ENCODE measurements at regions not wholly inside any gene's neighbourhood (a gene's known extent, or its start where the extent isn't known, plus 50 kb on each side); places are given as distances from the start of the nearest gene placed in this dataset.
"Not testable (repeated sequence)": the region's sequence is repeated elsewhere in the genome, so short reads cannot be mapped to it uniquely, and the experiment has no call there.

DNA sequence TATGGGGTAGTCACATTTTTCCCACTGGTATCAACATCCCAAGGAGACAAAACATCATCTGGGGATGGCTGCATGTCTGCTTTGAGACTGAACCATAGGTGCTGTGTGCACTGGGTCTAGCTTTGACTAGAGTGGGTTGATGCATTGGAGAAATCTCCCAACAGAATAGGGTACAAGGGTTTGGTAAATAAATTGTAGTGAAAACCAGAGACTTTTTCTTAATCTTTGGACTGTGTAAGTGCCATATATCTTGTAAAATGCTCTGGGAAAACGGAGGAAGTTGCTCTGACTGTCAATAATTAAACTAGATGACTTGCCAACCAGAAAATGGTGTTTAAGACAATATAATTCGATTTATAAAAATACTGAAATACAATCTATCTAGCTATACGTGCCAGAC lies 1064.0 kb upstream of the SLIT2 start:
- no peak for DNase-seq (ENCODE audit: low read depth in 3 of 3, low spot score in 1 of 3)

DNA sequence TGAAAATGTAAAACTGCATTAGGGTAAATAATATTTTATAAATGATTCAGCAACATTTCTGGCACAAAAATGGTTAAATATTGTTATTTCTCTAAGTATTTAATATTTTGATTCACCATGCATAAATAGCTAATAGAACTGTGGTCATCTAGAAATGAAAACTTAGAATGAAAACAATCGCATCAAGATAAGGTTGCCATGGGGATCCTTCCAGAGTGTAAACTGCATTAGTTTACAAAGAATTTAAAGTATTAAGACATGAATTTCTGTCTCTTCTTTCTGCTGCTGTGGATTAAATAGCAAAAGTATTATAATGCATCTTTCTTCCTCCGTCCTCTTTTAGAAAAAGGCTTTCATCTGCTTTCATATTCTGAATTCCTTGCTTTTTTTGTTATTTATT lies 1064.6 kb upstream of the SLIT2 start:
- DNase-seq (ENCODE audit: low read depth in 3 of 3, low spot score in 1 of 3) = no peak

DNA sequence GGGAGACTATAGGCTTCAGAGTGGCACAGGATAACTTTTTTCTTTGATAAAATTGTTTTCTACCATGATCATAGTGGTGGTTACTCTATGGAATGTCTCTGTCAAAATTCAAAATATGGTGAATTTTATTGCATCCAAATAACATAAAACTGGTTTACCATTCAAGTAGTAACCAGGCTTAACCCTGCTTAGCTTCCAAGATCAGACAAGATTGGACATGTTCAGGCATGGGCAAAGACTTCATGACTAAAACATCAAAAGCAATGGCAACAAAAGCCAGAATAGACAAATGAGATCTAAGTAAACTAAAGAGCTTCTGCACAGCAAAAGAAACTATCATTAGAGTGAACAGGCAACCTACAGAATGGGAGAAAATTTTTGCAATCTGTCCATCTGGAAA lies 1070.1 kb upstream of the SLIT2 start:
- not testable (repeated sequence) for DNase-seq (ENCODE audit: low read depth in 3 of 3, low spot score in 1 of 3)

DNA sequence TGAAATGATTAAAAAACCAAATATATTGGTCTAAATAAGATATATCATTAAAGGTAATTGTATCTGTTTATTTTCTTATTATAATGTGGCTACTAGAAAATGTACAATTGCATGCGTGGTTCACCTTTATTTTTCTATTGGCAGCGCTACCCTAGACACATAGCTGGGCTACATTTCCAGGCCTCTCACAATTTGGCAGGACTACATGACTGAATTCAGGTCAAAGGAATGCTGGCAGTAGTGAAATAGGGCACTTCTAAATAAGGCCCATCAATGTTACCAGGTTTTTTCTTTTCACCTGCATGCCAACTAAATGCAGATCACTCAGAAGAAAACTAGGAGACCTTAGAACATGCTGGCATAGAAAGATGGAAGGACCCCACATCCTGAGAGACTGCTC lies 1072.9 kb upstream of the SLIT2 start:
- DNase-seq (ENCODE audit: low read depth in 3 of 3, low spot score in 1 of 3) = no peak

GRCh38 chr4:19177616-19178015 lies 1074.1 kb upstream of the SLIT2 start:
- no peak for DNase-seq (ENCODE audit: low read depth in 3 of 3, low spot score in 1 of 3)

DNA sequence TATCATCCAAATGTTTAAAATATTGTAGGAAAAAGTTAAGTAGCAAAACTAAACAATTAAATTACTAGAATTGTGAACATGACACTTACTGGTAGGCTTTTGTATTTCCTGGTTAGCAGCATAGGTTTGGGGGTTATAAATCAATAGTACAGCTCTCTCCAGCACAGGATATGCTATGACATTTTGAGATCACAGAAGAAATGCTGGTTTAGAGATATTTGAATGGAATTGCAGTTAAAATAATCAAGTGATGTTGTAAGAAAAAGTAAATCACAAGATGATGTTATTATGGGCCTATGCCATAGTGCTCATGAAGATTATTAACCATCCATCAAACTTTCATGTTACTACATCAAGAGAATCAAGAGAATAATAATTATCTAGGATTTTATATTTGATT lies 1079.9 kb upstream of the SLIT2 start:
- DNase-seq (ENCODE audit: low read depth in 3 of 3, low spot score in 1 of 3) = no peak

DNA sequence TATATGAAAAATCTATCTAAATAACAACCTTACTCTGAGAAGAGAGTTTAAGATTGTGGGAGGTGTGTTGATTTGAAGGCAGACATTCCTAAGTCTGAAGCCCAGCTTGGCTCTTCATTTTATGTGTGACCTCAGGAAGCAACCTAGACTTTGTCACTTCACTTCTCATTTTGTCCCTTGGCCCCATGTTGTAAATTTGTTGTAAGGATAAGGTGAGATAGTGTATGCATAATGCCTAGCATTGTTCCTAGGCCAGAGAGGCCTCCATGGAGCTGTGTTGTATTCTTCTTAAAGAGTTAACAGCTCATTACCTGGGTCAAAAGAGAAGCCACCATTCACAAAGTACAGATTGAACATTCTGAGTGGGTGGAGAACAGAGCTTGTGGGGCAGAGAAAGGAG lies 1084.4 kb upstream of the SLIT2 start:
- no peak for DNase-seq (ENCODE audit: low read depth in 3 of 3, low spot score in 1 of 3)

DNA sequence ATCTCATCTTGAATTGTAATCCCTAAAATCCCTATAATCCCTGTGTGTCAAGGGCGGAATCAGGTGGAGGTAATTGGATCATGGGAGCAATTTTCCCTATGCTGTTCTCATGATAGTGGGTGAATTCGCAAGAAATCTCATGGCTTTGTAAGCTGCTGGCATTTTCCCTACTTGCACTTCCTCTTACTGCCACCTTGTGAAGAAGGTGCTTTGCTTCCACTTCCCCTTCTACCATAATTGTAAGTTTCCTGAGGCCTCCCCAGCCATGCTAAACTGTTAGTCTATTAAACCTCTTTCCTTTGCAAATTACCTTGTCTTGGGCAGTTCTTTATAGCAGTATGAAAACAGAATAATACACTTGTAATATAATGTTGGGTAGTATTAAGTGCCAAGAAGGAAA lies 1087.4 kb upstream of the SLIT2 start:
- no peak for DNase-seq (ENCODE audit: low read depth in 3 of 3, low spot score in 1 of 3)

GRCh38 chr4:19159874-19160273 lies 1091.8 kb upstream of the SLIT2 start:
- DNase-seq (ENCODE audit: low read depth in 3 of 3, low spot score in 1 of 3) = no peak

DNA sequence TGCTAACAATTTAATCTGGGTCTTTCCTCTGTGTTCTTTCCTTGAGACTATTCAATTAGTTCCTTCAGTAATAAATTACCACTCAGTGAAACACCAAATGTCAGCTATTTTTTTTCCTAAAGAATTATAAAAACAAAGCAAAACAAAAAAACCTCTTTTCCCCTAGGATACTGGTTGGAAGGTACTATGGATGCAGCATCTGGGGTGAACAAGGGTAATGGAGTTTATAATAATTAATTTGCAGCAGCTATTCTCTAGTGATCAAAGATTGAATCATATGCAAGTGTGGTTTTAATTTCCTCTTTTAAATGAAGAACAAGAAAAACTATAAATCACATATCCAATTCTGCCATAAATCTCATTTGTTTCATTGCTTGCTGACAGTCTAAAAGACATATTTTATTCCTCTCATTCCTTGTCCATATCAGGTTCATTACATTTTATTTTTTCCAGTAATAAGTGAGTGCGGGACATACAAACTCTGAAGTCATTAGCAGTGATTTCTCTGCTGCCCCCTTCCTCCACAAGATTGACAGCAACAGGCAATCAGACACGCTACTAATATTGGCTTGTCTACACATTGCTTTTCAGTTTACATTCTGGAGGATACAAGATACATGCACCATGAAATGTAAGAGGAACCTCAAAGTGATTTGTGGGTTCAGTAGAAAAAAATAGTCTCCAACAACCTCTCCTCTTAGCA lies 1093.4 kb upstream of the SLIT2 start:
- no peak for DNase-seq (ENCODE audit: low read depth in 3 of 3, low spot score in 1 of 3)

- DNase-seq (ENCODE audit: low read depth in 3 of 3, low spot score in 1 of 3) = no peak
These were observed 1094.9 kb upstream of the SLIT2 start for GRCh38 chr4:19156786-19157185.

- no peak for DNase-seq (ENCODE audit: low read depth in 3 of 3, low spot score in 1 of 3)
These were observed 1096.1 kb upstream of the SLIT2 start for GRCh38 chr4:19155568-19155967.

GRCh38 chr4:19154267-19154666 lies 1097.4 kb upstream of the SLIT2 start:
- DNase-seq (ENCODE audit: low read depth in 3 of 3, low spot score in 1 of 3) = not testable (repeated sequence)

- no peak for DNase-seq (ENCODE audit: low read depth in 3 of 3, low spot score in 1 of 3)
These were observed 1099.4 kb upstream of the SLIT2 start for GRCh38 chr4:19152264-19152663.

DNA sequence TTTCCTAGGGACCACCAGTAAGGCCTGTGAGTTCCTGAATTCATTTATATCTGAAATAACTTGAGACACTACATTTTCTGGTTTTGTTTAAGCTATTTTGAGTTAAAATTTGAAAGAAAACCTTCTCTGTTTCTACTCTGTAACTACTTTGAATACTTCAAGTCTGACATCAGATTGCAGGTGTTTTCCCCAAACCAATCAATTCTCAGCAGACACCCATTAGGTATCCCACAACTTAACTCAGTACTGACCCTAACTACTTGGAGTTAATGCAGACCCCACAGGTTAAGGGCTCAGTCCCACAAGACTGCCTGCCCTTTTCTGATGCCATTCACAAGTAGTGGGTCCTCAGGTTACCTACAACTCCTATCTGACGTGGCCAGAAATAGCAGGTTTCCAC lies 1100.0 kb upstream of the SLIT2 start:
- DNase-seq (ENCODE audit: low read depth in 3 of 3, low spot score in 1 of 3) = no peak

DNA sequence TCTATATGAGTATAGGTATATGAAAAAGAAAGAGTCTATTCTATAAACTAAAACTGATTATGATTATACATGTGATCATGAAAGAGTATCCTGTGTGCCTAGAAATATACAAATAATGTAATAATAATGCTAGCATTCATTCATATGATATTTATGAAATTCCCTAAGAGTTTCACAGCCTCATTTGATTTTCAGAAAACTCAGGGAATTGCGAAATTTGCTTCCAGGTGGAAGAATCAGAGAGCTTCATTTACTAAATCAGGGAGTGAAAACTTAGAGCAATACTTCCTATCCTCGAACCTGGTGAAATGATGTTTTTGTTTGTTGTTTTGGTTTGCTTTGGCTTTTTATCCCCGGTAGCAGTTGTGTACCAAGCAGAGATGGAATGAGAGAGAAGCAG lies 1105.7 kb upstream of the SLIT2 start:
- DNase-seq (ENCODE audit: low read depth in 3 of 3, low spot score in 1 of 3) = no peak

DNA sequence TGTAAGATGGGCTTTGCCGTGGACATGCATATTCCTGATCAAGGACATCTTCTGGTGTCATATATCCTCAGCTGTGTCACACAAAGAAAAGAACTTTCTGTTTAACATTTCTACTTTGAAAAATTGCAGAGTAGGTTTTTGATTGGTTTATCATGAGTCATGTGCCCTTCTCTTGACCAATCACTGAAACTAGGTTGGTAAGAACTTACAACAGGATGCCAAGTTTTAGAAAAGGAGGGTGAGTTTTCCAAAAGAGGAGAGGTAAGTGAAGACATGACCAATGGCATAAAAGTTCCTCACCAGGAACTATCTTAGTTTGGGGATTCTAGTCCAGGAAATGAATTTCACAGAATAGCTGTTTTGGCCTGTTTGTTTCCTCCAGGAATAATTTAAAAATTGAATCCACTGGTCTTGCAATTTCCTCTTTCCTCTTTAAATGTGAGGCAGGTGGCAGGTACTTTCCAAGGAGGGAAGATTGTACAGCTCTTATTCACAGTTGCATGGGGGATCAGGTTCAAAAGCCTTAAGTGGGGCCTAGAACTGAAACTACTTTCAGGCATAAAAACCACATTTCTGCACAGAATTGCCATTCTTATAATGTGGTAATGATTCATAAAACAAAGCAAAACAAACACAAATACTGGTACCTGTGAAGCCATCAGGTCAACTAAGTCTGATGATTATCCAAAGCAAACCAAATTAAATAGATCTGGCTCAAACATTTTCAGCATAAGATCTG lies 1114.5 kb upstream of the LCORL start:
- no peak for DNase-seq (ENCODE audit: low read depth in 3 of 3, low spot score in 1 of 3)

GRCh38 chr4:19134685-19135084 lies 1113.1 kb upstream of the LCORL start:
- no peak for DNase-seq (ENCODE audit: low read depth in 3 of 3, low spot score in 1 of 3)

GRCh38 chr4:19133315-19133714 lies 1111.8 kb upstream of the LCORL start:
- DNase-seq (ENCODE audit: low read depth in 3 of 3, low spot score in 1 of 3) = no peak

DNA sequence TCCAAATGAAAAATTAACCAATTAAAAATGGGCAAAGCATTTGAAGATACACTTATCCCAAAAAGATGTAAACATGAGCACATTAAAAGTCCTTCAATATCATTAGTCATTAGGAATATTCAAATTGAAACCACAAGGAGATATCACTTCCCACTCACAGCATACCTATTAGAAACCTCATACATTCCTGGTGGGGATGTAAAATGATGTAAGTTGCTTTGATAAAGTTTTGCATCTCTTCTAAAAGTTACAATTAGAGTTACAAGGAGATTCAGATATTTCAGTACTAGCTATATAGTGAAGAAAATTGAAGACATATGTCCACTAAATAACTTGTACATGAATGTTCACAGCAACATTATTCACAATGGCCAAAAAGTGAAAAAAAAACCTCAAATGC lies 1109.3 kb upstream of the LCORL start:
- DNase-seq (ENCODE audit: low read depth in 3 of 3, low spot score in 1 of 3) = no peak

- no peak for DNase-seq (ENCODE audit: low read depth in 3 of 3, low spot score in 1 of 3)
These were observed 1106.6 kb upstream of the LCORL start for GRCh38 chr4:19128176-19128575.

- DNase-seq (ENCODE audit: low read depth in 3 of 3, low spot score in 1 of 3) = no peak
These were observed 1105.3 kb upstream of the LCORL start for GRCh38 chr4:19126903-19127302.

DNA sequence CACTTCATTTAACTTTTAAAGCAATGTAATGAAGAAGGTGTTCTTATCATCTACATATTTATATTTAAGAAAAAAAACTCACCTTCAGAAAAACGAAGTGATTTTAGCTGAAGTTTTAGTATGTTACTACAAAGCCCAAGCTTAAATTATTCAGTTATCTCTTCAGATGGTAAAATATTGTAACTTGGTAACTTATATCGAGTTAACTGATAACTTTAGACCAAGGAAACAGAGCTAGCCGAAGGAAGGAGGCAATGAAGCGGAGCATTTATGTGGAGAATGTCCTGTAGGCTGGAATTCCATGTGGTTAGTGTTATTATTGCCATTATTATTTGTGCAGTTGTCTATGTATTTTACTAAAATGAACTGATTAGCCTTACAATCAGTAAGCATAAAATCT lies 1102.1 kb upstream of the LCORL start:
- no peak for DNase-seq (ENCODE audit: low read depth in 3 of 3, low spot score in 1 of 3)
